Sigmoid colon (tissue), 3 donors: ENCODE measurements at regions not wholly inside any gene's neighbourhood (a gene's known extent, or its start where the extent isn't known, plus 50 kb on each side); places are given as distances from the start of the nearest gene placed in this dataset.

ENCODE experiments used
- POLR2A ChIP-seq, 2 donors: fragments of 450-650 bp; IDR thresholded peaks; one replicate each; pipeline ENCODE4 v1.6.1; 2016; ENCODE audit warnings: antibody characterized with exemption in 2 of 2, mild to moderate bottlenecking in 2 of 2, moderate library complexity in 2 of 2
- TF ChIP-seq, protein P1 (sequence below), 4 experiments: fragments of 450-650 bp in 3 of 4; fragments of 200-600 bp in 1 of 4; IDR thresholded peaks; one replicate each; pipeline ENCODE4 v1.5.1; 2016 to 2019; ENCODE audit warnings: antibody characterized with exemption in 4 of 4, mild to moderate bottlenecking in 3 of 4, moderate library complexity in 2 of 4

DNA sequence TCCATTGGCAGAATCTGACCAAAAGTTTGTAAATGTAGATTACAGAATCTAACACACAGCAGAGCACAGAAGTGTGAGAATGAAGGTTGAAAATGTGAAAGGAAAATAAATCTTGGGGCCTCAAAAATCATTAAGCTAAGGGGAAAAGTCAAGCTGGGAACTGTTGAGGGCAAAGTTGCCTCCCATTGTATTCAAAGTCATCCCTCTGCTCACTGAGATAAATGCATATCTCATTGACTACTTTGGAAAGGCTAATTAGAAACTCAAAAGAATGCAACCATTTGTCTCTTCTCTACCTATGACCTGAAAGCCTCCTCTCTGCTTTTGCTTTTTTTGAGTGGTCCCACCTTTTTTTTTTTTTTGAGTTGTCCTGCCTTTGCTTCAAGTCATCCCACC is 97.4 kb upstream of the ATF7IP start:
- TF ChIP-seq, protein P1, sequence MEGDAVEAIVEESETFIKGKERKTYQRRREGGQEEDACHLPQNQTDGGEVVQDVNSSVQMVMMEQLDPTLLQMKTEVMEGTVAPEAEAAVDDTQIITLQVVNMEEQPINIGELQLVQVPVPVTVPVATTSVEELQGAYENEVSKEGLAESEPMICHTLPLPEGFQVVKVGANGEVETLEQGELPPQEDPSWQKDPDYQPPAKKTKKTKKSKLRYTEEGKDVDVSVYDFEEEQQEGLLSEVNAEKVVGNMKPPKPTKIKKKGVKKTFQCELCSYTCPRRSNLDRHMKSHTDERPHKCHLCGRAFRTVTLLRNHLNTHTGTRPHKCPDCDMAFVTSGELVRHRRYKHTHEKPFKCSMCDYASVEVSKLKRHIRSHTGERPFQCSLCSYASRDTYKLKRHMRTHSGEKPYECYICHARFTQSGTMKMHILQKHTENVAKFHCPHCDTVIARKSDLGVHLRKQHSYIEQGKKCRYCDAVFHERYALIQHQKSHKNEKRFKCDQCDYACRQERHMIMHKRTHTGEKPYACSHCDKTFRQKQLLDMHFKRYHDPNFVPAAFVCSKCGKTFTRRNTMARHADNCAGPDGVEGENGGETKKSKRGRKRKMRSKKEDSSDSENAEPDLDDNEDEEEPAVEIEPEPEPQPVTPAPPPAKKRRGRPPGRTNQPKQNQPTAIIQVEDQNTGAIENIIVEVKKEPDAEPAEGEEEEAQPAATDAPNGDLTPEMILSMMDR (IDR thresholded peaks at IDR 0.05), result no peak
- no peak for TF ChIP-seq POLR2A (IDR thresholded peaks at IDR 0.05)
